DOHH2 (cell line): ENCODE measurements at regions not wholly inside any gene's neighbourhood (a gene's known extent, or its start where the extent isn't known, plus 50 kb on each side); places are given as distances from the start of the nearest gene placed in this dataset.
"Not testable (repeated sequence)": the region's sequence is repeated elsewhere in the genome, so short reads cannot be mapped to it uniquely, and the experiment has no call there.

Experiments used
- H3F3A ChIP-seq: fragments of 200-600 bp; sonication (generic), shearing (Covaris generic); 2 replicates; pipeline ENCODE4 v1.6.0; 2016; ENCODE audit warnings: antibody characterized with exemption, mild to moderate bottlenecking; ENCODE audit not compliant: control insufficient read depth, insufficient read depth
- H3K27ac ChIP-seq: fragments of 200-600 bp; sonication (generic); 2 replicates; pipeline ENCODE4 v1.5.1; 2014; ENCODE audit warnings: low read depth, mild to moderate bottlenecking, low read length, moderate library complexity
- H3K27me3 ChIP-seq: fragments of 200-600 bp; sonication (generic); 2 replicates; pipeline ENCODE4 v1.6.1; 2014; ENCODE audit warnings: mild to moderate bottlenecking, low read length, mixed read lengths; ENCODE audit not compliant: control insufficient read depth
- H3K36me3 ChIP-seq: fragments of 200-600 bp; sonication (generic); 2 replicates; pipeline ENCODE4 v1.6.1; 2014; ENCODE audit warnings: mild to moderate bottlenecking, low read length, moderate library complexity, mixed read lengths; ENCODE audit not compliant: control insufficient read depth
- H3K4me1 ChIP-seq: fragments of 200-600 bp; sonication (generic); 2 replicates; pipeline ENCODE4 v1.6.1; 2014; ENCODE audit warnings: mild to moderate bottlenecking, low read length, mixed read lengths; ENCODE audit not compliant: control insufficient read depth
- H3K4me2 ChIP-seq: fragments of 200-600 bp; sonication (generic); 2 replicates; pipeline ENCODE4 v1.6.0; 2014; ENCODE audit warnings: mild to moderate bottlenecking, low read length, moderate library complexity
- H3K4me3 ChIP-seq: fragments of 200-600 bp; sonication (generic); 2 replicates; pipeline ENCODE4 v1.5.1; 2014; ENCODE audit warnings: mild to moderate bottlenecking, low read length, mixed read lengths
- H3K79me2 ChIP-seq: fragments of 200-600 bp; sonication (generic); 2 replicates; pipeline ENCODE4 v1.6.1; 2014; ENCODE audit warnings: mild to moderate bottlenecking, low read length, mixed read lengths; ENCODE audit not compliant: control insufficient read depth
- H3K9me2 ChIP-seq: fragments of 200-600 bp; sonication (generic); replicated peaks from 2 replicates; pipeline ENCODE4 v1.6.1; 2014; ENCODE audit warnings: mild to moderate bottlenecking, low read length, mixed read lengths; ENCODE audit not compliant: control insufficient read depth
- H3K9me3 ChIP-seq: fragments of 200-600 bp; sonication (generic); 2 replicates; pipeline ENCODE4 v1.6.1; 2014; ENCODE audit warnings: antibody characterized with exemption, low read length, mixed read lengths; ENCODE audit not compliant: control insufficient read depth, insufficient read depth
- H4K20me1 ChIP-seq: fragments of 200-600 bp; sonication (generic); 2 replicates; pipeline ENCODE4 v1.6.0; 2014; ENCODE audit warnings: low read depth, mild to moderate bottlenecking, antibody characterized with exemption, low read length, moderate library complexity; ENCODE audit not compliant: control insufficient read depth, insufficient read depth
- EZH2phosphoT487 ChIP-seq: fragments of 200-600 bp; sonication (generic); IDR thresholded peaks from 2 replicates; pipeline ENCODE4 v1.6.1; 2017; ENCODE audit warnings: borderline replicate concordance, mild to moderate bottlenecking, antibody characterized with exemption, low read length, moderate library complexity, mixed read lengths
- TF ChIP-seq, protein P1 (sequence below): fragments of 200-600 bp; sonication (generic); IDR thresholded peaks from one replicate; pipeline ENCODE4 v1.5.1; 2014; ENCODE audit warnings: antibody characterized with exemption, mild to moderate bottlenecking, low read depth, low read length; ENCODE audit not compliant: poor library complexity, severe bottlenecking

- Histone ChIP-seq H3K4me1 (no peaks in the 10 kb centered on the region), H4K20me1 (no peaks in the 10 kb centered on the region), H3K27ac (no peak overlapping the region), H3K79me2 (no peaks in the 10 kb centered on the region), H3K4me2 (no peak overlapping the region), H3K36me3 (no peaks in the 10 kb centered on the region), H3F3A (no peaks in the 10 kb centered on the region), H3K9me3 (no peaks in the 10 kb centered on the region), H3K4me3 (no peak overlapping the region), H3K9me2 (no peaks in the 10 kb centered on the region), H3K27me3 (no peaks in the 10 kb centered on the region)
- TF ChIP-seq EZH2phosphoT487 = no peak
- TF ChIP-seq, protein P1, sequence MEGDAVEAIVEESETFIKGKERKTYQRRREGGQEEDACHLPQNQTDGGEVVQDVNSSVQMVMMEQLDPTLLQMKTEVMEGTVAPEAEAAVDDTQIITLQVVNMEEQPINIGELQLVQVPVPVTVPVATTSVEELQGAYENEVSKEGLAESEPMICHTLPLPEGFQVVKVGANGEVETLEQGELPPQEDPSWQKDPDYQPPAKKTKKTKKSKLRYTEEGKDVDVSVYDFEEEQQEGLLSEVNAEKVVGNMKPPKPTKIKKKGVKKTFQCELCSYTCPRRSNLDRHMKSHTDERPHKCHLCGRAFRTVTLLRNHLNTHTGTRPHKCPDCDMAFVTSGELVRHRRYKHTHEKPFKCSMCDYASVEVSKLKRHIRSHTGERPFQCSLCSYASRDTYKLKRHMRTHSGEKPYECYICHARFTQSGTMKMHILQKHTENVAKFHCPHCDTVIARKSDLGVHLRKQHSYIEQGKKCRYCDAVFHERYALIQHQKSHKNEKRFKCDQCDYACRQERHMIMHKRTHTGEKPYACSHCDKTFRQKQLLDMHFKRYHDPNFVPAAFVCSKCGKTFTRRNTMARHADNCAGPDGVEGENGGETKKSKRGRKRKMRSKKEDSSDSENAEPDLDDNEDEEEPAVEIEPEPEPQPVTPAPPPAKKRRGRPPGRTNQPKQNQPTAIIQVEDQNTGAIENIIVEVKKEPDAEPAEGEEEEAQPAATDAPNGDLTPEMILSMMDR = no peak
Measured at GRCh38 chr1:88514544-88515060, 169.5 kb upstream of the PKN2 start.

DNA sequence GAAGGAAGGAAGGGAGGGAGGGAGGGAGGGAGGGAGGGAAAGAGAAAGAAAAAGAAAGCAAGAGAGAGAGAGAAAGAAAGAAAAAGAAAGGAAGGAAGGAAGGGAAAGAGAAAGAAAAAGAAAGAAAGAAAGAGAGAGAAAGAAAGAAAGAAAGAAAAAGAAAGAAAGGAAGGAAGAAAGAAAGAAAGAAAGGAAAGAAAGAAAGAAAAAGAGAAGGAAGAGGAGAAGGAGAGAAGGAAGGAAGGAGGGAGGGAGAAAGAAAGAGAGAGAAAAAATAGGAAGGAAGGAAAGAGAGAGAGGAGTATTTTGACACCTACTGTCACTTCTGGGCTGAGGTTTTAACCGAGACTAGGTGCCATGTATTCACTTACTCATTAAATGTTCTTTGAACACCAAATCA is 166.6 kb upstream of the PKN2 start:
- H4K20me1 ChIP-seq, H3K9me2 ChIP-seq, H3K27ac ChIP-seq, H3K79me2 ChIP-seq, H3K4me1 ChIP-seq, H3K4me3 ChIP-seq, H3K36me3 ChIP-seq, H3K9me3 ChIP-seq, H3K27me3 ChIP-seq, H3K4me2 ChIP-seq, H3F3A ChIP-seq: not testable (repeated sequence)

GRCh38 chr1:88519156-88519555 is 164.9 kb upstream of the PKN2 start:
- TF ChIP-seq, protein P1 = no peak
- TF ChIP-seq EZH2phosphoT487 = no peak
- Histone ChIP-seq H3K27me3 (no peaks in the 10 kb centered on the region), H3K79me2 (no peaks in the 10 kb centered on the region), H4K20me1 (no peaks in the 10 kb centered on the region), H3F3A (no peaks in the 10 kb centered on the region), H3K27ac (no peak overlapping the region), H3K4me2 (no peak overlapping the region), H3K36me3 (no peaks in the 10 kb centered on the region), H3K9me2 (no peaks in the 10 kb centered on the region), H3K9me3 (no peaks in the 10 kb centered on the region), H3K4me3 (no peak overlapping the region), H3K4me1 (no peaks in the 10 kb centered on the region)

DNA sequence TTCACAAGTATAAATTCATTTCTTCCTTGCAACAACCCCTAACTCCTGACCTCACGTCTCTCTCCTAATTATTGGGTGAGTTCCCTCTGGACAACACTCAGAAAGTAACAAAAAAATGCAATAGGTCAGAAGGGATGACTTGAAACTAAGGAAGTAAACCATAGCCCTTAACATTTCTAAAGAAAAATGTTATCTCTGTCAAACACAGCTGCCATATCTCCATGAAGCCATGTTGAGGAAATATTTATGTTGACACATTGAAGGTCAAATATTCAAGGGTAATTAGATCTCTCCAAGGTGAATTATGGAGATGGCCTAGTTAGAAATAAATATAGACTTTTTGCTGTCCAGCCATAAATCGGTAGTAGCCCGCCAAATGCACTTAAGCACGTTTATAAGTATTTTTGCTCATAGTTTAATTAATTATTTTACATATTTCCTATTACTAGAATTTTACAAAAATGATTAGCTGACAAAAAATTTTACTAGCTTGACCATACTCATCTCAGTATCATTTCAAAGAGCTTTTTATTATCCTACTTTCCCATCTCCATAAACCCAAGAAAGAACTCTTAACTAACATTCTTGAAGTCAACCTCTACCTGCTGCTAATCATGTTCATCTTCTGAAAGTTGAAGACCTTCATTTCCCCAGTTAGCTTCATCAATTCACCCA is 160.1 kb upstream of the PKN2 start:
- Histone ChIP-seq H3K9me3 (no peaks in the 10 kb centered on the region), H3K79me2 (no peaks in the 10 kb centered on the region), H3K36me3 (no peaks in the 10 kb centered on the region), H3K9me2 (no peaks in the 10 kb centered on the region), H3K4me1 (no peaks in the 10 kb centered on the region), H3F3A (no peaks in the 10 kb centered on the region), H4K20me1 (no peaks in the 10 kb centered on the region), H3K4me2 (no peak overlapping the region), H3K4me3 (no peak overlapping the region), H3K27me3 (no peaks in the 10 kb centered on the region), H3K27ac (no peak overlapping the region)
- TF ChIP-seq EZH2phosphoT487 = no peak
- TF ChIP-seq, protein P1 = no peak
